HepG2 (cell line): ENCODE measurements at regions not wholly inside any gene's neighbourhood (a gene's known extent, or its start where the extent isn't known, plus 50 kb on each side); places are given as distances from the start of the nearest gene placed in this dataset.

Source experiments
- ATAC-seq: fragments of 200-7000 bp; cut with Tn5 transposase; 3 replicates; pipeline ENCODE4 v1.9.1; 2020; ENCODE audit warnings: mild to moderate bottlenecking, moderate library complexity
- BruUV-seq: library from RNA; stranded (reverse); fragments of 400-500 nt; replicated peaks from 2 replicates; lab custom pipeline; 2021; lab: Mats Ljungman, UMichigan
- CTCF ChIA-PET: fragments of 300-600 bp; formaldehyde crosslinking; extraction: SDS; loops from one replicate; lab custom pipeline; 2021; ENCODE audit warnings: low total read pairs, inconsistent platforms, low intra/inter-chr PET ratio; lab: Yijun Ruan, JAX
- POLR2A ChIA-PET: fragments of 350-600 bp; sonication (Branson Sonifier 250); formaldehyde crosslinking; loops from one replicate; lab custom pipeline; 2020; ENCODE audit warnings: antibody characterized with exemption, inconsistent platforms; lab: Yijun Ruan, JAX
- DNase-seq: peaks from one replicate; pipeline ENCODE4 v3.0.0-alpha.2; 2015; ENCODE audit warnings: low spot score
- FAIRE-seq: peaks from 3 replicates; lab custom pipeline; 2011; peaks lifted over from hg19 to GRCh38; lab: Jason Lieb, UNC
- H2AFZ ChIP-seq: one replicate; pipeline ENCODE4 v1.6.1; 2011; ENCODE audit warnings: low read length, inconsistent platforms
- H3K27ac ChIP-seq: fragments of 300-600 bp; 3 replicates; pipeline ENCODE4 v1.8.0; 2011; ENCODE audit warnings: mixed run types, mild to moderate bottlenecking, mixed read lengths, low read length, inconsistent platforms; ENCODE audit not compliant: insufficient read depth; ENCODE audit errors: extremely low read length
- H3K27me3 ChIP-seq, 2 experiments: fragments of 200-600 bp in 1 of 2; 2 replicates in 1 of 2; 3 replicates in 1 of 2; pipeline versions ENCODE4 v1.6.0 to v1.8.0; 2011; ENCODE audit warnings: low read length in 2 of 2, mild to moderate bottlenecking in 2 of 2, moderate library complexity in 2 of 2, inconsistent platforms in 1 of 2; ENCODE audit not compliant: insufficient read depth in 2 of 2, control insufficient read depth in 1 of 2
- H3K36me3 ChIP-seq, 2 experiments: fragments of 200-600 bp in 1 of 2; replicated peaks in 1 of 2; 2 replicates in 1 of 2; 3 replicates in 1 of 2; pipeline versions ENCODE4 v1.5.1 to v1.8.0; 2011; ENCODE audit warnings: low read length in 2 of 2, inconsistent platforms in 1 of 2; ENCODE audit not compliant: insufficient read depth in 2 of 2, control insufficient read depth in 1 of 2
- H3K4me1 ChIP-seq: 2 replicates; pipeline ENCODE4 v1.5.1; 2012; ENCODE audit warnings: low read length, inconsistent platforms; ENCODE audit not compliant: insufficient read depth
- H3K4me2 ChIP-seq: 2 replicates; pipeline ENCODE4 v1.6.0; 2011; ENCODE audit warnings: low read depth, low read length, inconsistent platforms
- H3K4me3 ChIP-seq, 3 experiments: fragments of 200-600 bp in 1 of 3; sonication (generic), shearing (Covaris generic) in 1 of 3; replicated peaks in 1 of 3; 2 replicates each; pipeline ENCODE4 v1.5.1; 2011 to 2016; ENCODE audit warnings: low read length in 3 of 3, inconsistent platforms in 2 of 3, low read depth in 2 of 3, mild to moderate bottlenecking in 2 of 3, control low read depth in 1 of 3, mixed read lengths in 1 of 3; ENCODE audit not compliant: insufficient read depth in 1 of 3
- H3K79me2 ChIP-seq: one replicate; pipeline ENCODE4 v1.6.1; 2011; ENCODE audit warnings: low read length, inconsistent platforms; ENCODE audit not compliant: insufficient read depth
- H3K9ac ChIP-seq: 2 replicates; pipeline ENCODE4 v1.6.0; 2011; ENCODE audit warnings: mild to moderate bottlenecking, low read depth, low read length, inconsistent platforms; ENCODE audit not compliant: insufficient read depth
- H3K9me3 ChIP-seq: 2 replicates; pipeline ENCODE4 v1.5.1; 2012; ENCODE audit warnings: mild to moderate bottlenecking, low read length
- H4K20me1 ChIP-seq: 2 replicates; pipeline ENCODE4 v1.6.0; 2011; ENCODE audit warnings: inconsistent platforms, mild to moderate bottlenecking, low read length, moderate library complexity; ENCODE audit not compliant: insufficient read depth
- ATF1 ChIP-seq: IDR thresholded peaks from 2 replicates; pipeline ENCODE4 v1.6.1; 2016; ENCODE audit warnings: mild to moderate bottlenecking, control low read depth
- DR1 ChIP-seq: sonication (generic); formaldehyde crosslinking; IDR thresholded peaks from 2 replicates; pipeline ENCODE4 v1.8.0; 2021; ENCODE audit warnings: mild to moderate bottlenecking, missing genetic modification reagents, inconsistent platforms
- ERF ChIP-seq: IDR thresholded peaks from 2 replicates; pipeline ENCODE4 v1.6.1; 2018; ENCODE audit warnings: missing biosample characterization, missing genetic modification reagents
- GZF1 ChIP-seq: sonication (generic); formaldehyde crosslinking; IDR thresholded peaks from 2 replicates; pipeline ENCODE4 v1.5.1; 2020; ENCODE audit warnings: mild to moderate bottlenecking, missing genetic modification reagents
- IKZF1 ChIP-seq: fragments of 450-650 bp; IDR thresholded peaks from 2 replicates; pipeline ENCODE4 v1.7.1; 2016
- NFYB ChIP-seq: sonication (generic); formaldehyde crosslinking; IDR thresholded peaks from 2 replicates; pipeline ENCODE4 v1.4.0; 2020; ENCODE audit warnings: missing genetic modification reagents
- RBFOX2 ChIP-seq: fragments of 200-400 bp; formaldehyde crosslinking; IDR thresholded peaks from 2 replicates; pipeline ENCODE4 v1.6.1; 2017; ENCODE audit warnings: low read depth, mild to moderate bottlenecking, low read length
- STAG1 ChIP-seq: sonication (generic); formaldehyde crosslinking; IDR thresholded peaks from 2 replicates; pipeline ENCODE4 v1.4.0; 2020; ENCODE audit warnings: missing genetic modification reagents
- TARDBP ChIP-seq: sonication (generic); formaldehyde crosslinking; IDR thresholded peaks from 2 replicates; pipeline ENCODE4 v1.8.0; 2022; ENCODE audit warnings: mild to moderate bottlenecking, missing genetic modification reagents
- ZFP41 ChIP-seq: sonication (generic); formaldehyde crosslinking; IDR thresholded peaks from 2 replicates; pipeline ENCODE4 v1.4.0; 2020; ENCODE audit warnings: mild to moderate bottlenecking, missing genetic modification reagents, borderline replicate concordance
- ZMYM3 ChIP-seq: sonication (generic); formaldehyde crosslinking; IDR thresholded peaks from 2 replicates; pipeline ENCODE4 v1.5.1; 2020; ENCODE audit warnings: mild to moderate bottlenecking, missing genetic modification reagents
- ZNF296 ChIP-seq: sonication (generic); formaldehyde crosslinking; conservative IDR thresholded peaks from 2 replicates; pipeline ENCODE4 v1.5.0; 2020; ENCODE audit warnings: mild to moderate bottlenecking, missing genetic modification reagents
- ZNF510 ChIP-seq: sonication (generic); formaldehyde crosslinking; IDR thresholded peaks from 2 replicates; pipeline ENCODE4 v1.4.0; 2020; ENCODE audit warnings: low read depth, mild to moderate bottlenecking, missing genetic modification reagents
- ZNF550 ChIP-seq: sonication (generic); formaldehyde crosslinking; IDR thresholded peaks from 2 replicates; pipeline ENCODE4 v1.4.0; 2020; ENCODE audit warnings: mild to moderate bottlenecking, missing genetic modification reagents, borderline replicate concordance
- ZNF557 ChIP-seq: sonication (generic); formaldehyde crosslinking; IDR thresholded peaks from 2 replicates; pipeline ENCODE4 v1.4.0; 2020; ENCODE audit warnings: missing genetic modification reagents
- ZNF713 ChIP-seq: sonication (generic); formaldehyde crosslinking; IDR thresholded peaks from 2 replicates; pipeline ENCODE4 v1.4.0; 2020; ENCODE audit warnings: mild to moderate bottlenecking, missing genetic modification reagents
- ZNF776 ChIP-seq: sonication (generic); formaldehyde crosslinking; IDR thresholded peaks from 2 replicates; pipeline ENCODE4 v1.4.0; 2020; ENCODE audit warnings: mild to moderate bottlenecking, missing genetic modification reagents
- ZNF816 ChIP-seq: sonication (generic); formaldehyde crosslinking; IDR thresholded peaks from 2 replicates; pipeline ENCODE4 v1.8.0; 2022; ENCODE audit warnings: missing genetic modification reagents, mild to moderate bottlenecking, borderline replicate concordance
- WGBS: methylation state at CpG from one replicate; pipeline ENCODE4 v1.1.6; 2017; ENCODE audit warnings: low lambda C conversion rate; 5-methylcytosine and 5-hydroxymethylcytosine counted together
- in situ Hi-C: cut with HindIII; loops from 2 replicates; pipeline ENCODE4 v1.10.0; 2017; ENCODE audit warnings: low pct_unique_long_range_greater_than_20kb; ENCODE audit not compliant: extremely low pct_ligation_motif_present
- intact Hi-C: fragments of 100-400 bp; cut with micrococcal nuclease; formaldehyde crosslinking; loops from one replicate; pipeline ENCODE4 v1.10.0; 2022; ENCODE audit not compliant: unreplicated experiment
- TF ChIP-seq, protein P1 (sequence below): sonication (generic); formaldehyde crosslinking; IDR thresholded peaks from 2 replicates; pipeline ENCODE4 v1.4.0; 2020; ENCODE audit warnings: mild to moderate bottlenecking, missing genetic modification reagents, borderline replicate concordance
- TF ChIP-seq, protein P2 (sequence below): IDR thresholded peaks from 2 replicates; pipeline ENCODE4 v1.6.1; 2018; ENCODE audit warnings: missing genetic modification reagents, mild to moderate bottlenecking, missing compliant biosample characterization

DNA sequence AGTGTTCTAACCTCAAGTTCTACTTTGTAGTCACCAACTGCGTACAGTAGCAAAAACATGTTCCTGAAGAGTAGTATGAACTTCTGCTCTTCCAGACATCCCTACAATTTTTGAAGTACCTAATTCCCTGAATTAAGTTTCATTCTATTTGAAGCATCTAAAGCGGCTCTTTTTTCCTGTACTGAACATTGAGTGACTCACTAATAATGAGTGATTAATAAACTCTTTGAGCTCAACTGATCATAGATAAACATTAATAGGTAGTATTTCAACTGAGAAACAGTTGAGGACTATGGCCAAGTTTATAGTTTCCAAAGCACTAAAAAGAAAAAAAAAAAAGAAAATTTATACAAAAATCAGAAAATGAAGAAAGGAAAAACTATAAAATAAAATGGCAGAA, 683.1 kb downstream of the LTN1 start:
- Histone ChIP-seq H3K9ac (no peak overlapping the region), H3K4me1 (no peaks in the 10 kb centered on the region), H3K27ac (no peak overlapping the region), H3K27me3 (no peaks in the 10 kb centered on the region), H4K20me1 (no peaks in the 10 kb centered on the region), H3K9me3 (peaks cover 87% of the 10 kb centered on the region), H3K79me2 (no peaks in the 10 kb centered on the region), H3K4me2 (no peak overlapping the region), H3K4me3 (no peak overlapping the region), H3K36me3 (no peaks in the 10 kb centered on the region), H2AFZ (no peak overlapping the region)
- CTCF ChIA-PET = no interaction called here
- TF ChIP-seq RBFOX2 (no peak), ZNF550 (CRISPR knock-in tag) (no peak), ZMYM3 (CRISPR knock-in tag) (no peak), DR1 (CRISPR knock-in tag) (no peak), ZFP41 (CRISPR knock-in tag) (no peak), ZNF816 (CRISPR knock-in tag) (no peak), ATF1 (CRISPR knock-in tag) (no peak), GZF1 (CRISPR knock-in tag) (no peak), ERF (no peak), ZNF510 (CRISPR knock-in tag) (no peak), NFYB (CRISPR knock-in tag) (no peak), ZNF713 (CRISPR knock-in tag) (no peak), ZNF296 (CRISPR knock-in tag) (no peak), ZNF557 (CRISPR knock-in tag) (no peak), ZNF776 (CRISPR knock-in tag) (no peak), IKZF1 (no peak), STAG1 (CRISPR knock-in tag) (no peak), TARDBP (CRISPR knock-in tag) (no peak)
- TF ChIP-seq, protein P1, sequence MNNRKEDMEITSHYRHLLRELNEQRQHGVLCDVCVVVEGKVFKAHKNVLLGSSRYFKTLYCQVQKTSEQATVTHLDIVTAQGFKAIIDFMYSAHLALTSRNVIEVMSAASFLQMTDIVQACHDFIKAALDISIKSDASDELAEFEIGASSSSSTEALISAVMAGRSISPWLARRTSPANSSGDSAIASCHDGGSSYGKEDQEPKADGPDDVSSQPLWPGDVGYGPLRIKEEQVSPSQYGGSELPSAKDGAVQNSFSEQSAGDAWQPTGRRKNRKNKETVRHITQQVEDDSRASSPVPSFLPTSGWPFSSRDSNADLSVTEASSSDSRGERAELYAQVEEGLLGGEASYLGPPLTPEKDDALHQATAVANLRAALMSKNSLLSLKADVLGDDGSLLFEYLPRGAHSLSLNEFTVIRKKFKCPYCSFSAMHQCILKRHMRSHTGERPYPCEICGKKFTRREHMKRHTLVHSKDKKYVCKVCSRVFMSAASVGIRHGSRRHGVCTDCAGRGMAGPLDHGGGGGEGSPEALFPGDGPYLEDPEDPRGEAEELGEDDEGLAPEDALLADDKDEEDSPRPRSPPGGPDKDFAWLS (CRISPR knock-in tag) = no peak
- TF ChIP-seq, protein P2, sequence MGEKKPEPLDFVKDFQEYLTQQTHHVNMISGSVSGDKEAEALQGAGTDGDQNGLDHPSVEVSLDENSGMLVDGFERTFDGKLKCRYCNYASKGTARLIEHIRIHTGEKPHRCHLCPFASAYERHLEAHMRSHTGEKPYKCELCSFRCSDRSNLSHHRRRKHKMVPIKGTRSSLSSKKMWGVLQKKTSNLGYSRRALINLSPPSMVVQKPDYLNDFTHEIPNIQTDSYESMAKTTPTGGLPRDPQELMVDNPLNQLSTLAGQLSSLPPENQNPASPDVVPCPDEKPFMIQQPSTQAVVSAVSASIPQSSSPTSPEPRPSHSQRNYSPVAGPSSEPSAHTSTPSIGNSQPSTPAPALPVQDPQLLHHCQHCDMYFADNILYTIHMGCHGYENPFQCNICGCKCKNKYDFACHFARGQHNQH (CRISPR knock-in tag) = no peak
- intact Hi-C loops = no loop called here
- in situ Hi-C loops = no loop called here
- WGBS = 34% methylated on average over 2 of the region's 2 CpGs
- no peak for FAIRE-seq
- no TSS peak for BruUV-seq
- POLR2A ChIA-PET = no interaction called here
- ATAC-seq = no peak
- no peak for DNase-seq
